Suprapubic skin (tissue), 4 donors: ENCODE measurements at regions not wholly inside any gene's neighbourhood (a gene's known extent, or its start where the extent isn't known, plus 50 kb on each side); places are given as distances from the start of the nearest gene placed in this dataset.

Source experiments
- DNase-seq, 2 donors: peaks; one replicate each; pipeline ENCODE4 v3.0.0-alpha.2; 2019; ENCODE audit warnings: low spot score in 2 of 2
- H3K27ac ChIP-seq: fragments of 200-600 bp; sonication (generic); one replicate; pipeline ENCODE4 v1.5.1; 2019
- H3K27me3 ChIP-seq: fragments of 200-600 bp; sonication (generic); one replicate; pipeline ENCODE4 v1.5.1; 2019
- H3K36me3 ChIP-seq: fragments of 200-600 bp; sonication (generic); one replicate; pipeline ENCODE4 v1.5.1; 2019
- H3K4me1 ChIP-seq: fragments of 200-600 bp; sonication (generic); one replicate; pipeline ENCODE4 v1.5.1; 2019
- H3K4me3 ChIP-seq: fragments of 200-600 bp; sonication (generic); one replicate; pipeline ENCODE4 v1.5.1; 2019; ENCODE audit warnings: mild to moderate bottlenecking
- H3K9me3 ChIP-seq: fragments of 200-600 bp; sonication (generic); one replicate; pipeline ENCODE4 v1.5.1; 2019
- EP300 ChIP-seq: sonication (generic); formaldehyde crosslinking; IDR thresholded peaks from one replicate; pipeline ENCODE4 v1.6.1; 2017; ENCODE audit warnings: antibody characterized with exemption
- POLR2A ChIP-seq, 2 donors: fragments of 450-650 bp; IDR thresholded peaks; one replicate each; pipeline ENCODE4 v1.6.1; 2017; ENCODE audit warnings: antibody characterized with exemption in 2 of 2, mild to moderate bottlenecking in 2 of 2, moderate library complexity in 2 of 2
- POLR2AphosphoS5 ChIP-seq, 3 donors: sonication (generic); formaldehyde crosslinking; IDR thresholded peaks; one replicate each; pipeline ENCODE4 v1.6.1; 2017; ENCODE audit warnings: antibody characterized with exemption in 3 of 3
- WGBS: methylation state at CpG from one replicate; pipeline ENCODE4 v1.1.5; 2018; 5-methylcytosine and 5-hydroxymethylcytosine counted together
- TF ChIP-seq, protein P1 (sequence below), 2 donors: fragments of 200-600 bp in 1 of 2; fragments of 450-650 bp in 1 of 2; sonication (generic) in 1 of 2; IDR thresholded peaks; one replicate each; pipeline ENCODE4 v1.5.1; 2016 to 2019; ENCODE audit warnings: antibody characterized with exemption in 2 of 2, mild to moderate bottlenecking in 1 of 2, moderate library complexity in 1 of 2

DNA sequence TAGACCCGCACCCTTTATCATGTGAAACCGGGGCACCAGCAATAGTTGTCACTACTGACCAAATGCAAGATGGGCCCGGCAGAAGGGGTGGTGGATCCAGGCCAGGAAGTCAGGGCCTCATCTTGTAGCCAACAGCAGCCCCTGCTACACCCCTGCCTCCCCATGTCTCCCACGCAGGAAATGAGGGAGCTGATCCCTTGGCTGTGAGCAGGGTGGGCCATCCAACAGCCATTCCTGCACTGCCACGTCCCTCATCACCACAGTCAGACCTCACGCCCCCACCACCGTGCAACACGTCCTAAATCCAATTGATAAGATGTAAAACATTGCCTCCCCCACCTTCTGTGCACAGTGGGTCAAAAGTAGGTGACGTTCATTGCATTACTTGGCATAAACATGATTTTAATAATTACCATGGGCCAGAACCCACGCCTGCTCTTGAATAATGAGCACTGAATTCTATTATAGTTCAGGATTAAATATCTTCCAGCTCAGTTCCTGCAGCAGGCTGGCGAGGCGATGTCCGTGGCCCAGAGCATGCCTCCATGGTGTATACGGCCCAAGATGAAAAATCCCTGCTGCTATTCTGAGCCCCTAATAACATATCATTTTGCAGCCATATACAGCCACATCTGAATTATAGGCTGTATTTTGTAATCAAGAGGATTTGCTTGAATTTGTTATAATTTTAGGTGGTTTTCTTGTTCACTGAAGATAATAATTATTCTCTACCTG lies 1373.8 kb downstream of the BRD1 start:
- Histone ChIP-seq H3K36me3 (no peaks in the 10 kb centered on the region), H3K9me3 (no peaks in the 10 kb centered on the region), H3K27me3 (peaks cover 10% of the 10 kb centered on the region), H3K27ac (no peak overlapping the region), H3K4me1 (no peaks in the 10 kb centered on the region), H3K4me3 (no peak overlapping the region)
- TF ChIP-seq, protein P1, sequence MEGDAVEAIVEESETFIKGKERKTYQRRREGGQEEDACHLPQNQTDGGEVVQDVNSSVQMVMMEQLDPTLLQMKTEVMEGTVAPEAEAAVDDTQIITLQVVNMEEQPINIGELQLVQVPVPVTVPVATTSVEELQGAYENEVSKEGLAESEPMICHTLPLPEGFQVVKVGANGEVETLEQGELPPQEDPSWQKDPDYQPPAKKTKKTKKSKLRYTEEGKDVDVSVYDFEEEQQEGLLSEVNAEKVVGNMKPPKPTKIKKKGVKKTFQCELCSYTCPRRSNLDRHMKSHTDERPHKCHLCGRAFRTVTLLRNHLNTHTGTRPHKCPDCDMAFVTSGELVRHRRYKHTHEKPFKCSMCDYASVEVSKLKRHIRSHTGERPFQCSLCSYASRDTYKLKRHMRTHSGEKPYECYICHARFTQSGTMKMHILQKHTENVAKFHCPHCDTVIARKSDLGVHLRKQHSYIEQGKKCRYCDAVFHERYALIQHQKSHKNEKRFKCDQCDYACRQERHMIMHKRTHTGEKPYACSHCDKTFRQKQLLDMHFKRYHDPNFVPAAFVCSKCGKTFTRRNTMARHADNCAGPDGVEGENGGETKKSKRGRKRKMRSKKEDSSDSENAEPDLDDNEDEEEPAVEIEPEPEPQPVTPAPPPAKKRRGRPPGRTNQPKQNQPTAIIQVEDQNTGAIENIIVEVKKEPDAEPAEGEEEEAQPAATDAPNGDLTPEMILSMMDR (IDR thresholded peaks at IDR 0.05) = no peak
- WGBS = 75% methylated on average over 14 of the region's 14 CpGs
- DNase-seq = peak in 1 of 2 donors; percentile 37

DNA sequence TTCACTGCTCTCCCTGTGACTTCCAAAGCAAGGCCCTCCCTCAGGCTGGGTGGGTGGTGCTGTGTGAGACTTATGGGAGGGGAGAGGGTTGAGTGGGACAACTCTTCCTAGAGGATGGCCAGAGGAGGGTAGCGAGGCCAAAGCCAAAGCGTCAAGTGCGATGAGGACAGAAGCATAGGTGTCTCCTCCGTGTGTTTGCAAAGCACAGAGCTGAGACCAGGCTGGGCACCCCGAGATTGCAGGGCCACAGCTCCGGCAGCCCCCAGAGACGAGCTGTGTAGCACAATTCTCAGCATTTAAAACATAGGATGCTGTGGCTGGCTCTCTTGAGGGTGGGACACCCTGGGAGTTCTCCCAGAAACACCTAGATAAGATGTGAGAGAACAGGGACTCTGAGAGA lies 1374.5 kb downstream of the BRD1 start:
- WGBS = 90% methylated on average over 7 of the region's 7 CpGs
- TF ChIP-seq POLR2AphosphoS5 (IDR thresholded peaks at IDR 0.05) (no peak), POLR2A (IDR thresholded peaks at IDR 0.05) (no peak), EP300 (no peak)
- TF ChIP-seq, protein P1 (IDR thresholded peaks at IDR 0.05) = no peak
- Histone ChIP-seq H3K27me3 (peaks cover 15% of the 10 kb centered on the region), H3K4me1 (no peaks in the 10 kb centered on the region), H3K4me3 (no peak overlapping the region), H3K27ac (no peak overlapping the region), H3K9me3 (no peaks in the 10 kb centered on the region), H3K36me3 (no peaks in the 10 kb centered on the region)
- peak in 1 of 2 donors; percentile 42 for DNase-seq

DNA sequence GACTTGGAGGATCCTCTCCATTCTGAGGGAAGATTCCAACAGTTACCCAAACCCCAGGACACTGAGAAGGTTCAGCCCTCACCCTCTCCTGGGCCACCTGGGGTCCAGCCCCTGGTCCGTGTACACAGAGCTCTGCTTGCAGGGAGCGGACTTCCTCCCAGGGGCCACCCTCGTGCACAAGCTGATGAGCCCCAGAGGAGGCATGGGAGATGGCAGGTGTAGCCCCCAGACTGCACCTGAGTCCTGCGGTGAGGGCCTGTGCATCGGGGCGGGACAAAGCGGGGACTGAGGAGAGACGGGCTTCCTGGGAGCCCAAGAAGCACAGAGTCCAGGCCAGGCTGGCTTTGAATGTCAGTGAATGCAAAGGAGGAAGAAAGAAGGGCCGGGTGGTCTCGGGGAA lies 1374.9 kb downstream of the BRD1 start:
- Histone ChIP-seq H3K36me3 (no peaks in the 10 kb centered on the region), H3K4me1 (no peaks in the 10 kb centered on the region), H3K27me3 (peaks cover 15% of the 10 kb centered on the region), H3K27ac (no peak overlapping the region), H3K9me3 (no peaks in the 10 kb centered on the region), H3K4me3 (no peak overlapping the region)
- no peak for TF ChIP-seq EP300
- TF ChIP-seq, protein P1 (IDR thresholded peaks at IDR 0.05) = no peak
- TF ChIP-seq POLR2A (IDR thresholded peaks at IDR 0.05) = no peak
- no peak for TF ChIP-seq POLR2AphosphoS5 (IDR thresholded peaks at IDR 0.05)
- DNase-seq = peak in 1 of 2 donors; percentile 49
- 87% methylated on average over 9 of the region's 10 CpGs for WGBS

DNA sequence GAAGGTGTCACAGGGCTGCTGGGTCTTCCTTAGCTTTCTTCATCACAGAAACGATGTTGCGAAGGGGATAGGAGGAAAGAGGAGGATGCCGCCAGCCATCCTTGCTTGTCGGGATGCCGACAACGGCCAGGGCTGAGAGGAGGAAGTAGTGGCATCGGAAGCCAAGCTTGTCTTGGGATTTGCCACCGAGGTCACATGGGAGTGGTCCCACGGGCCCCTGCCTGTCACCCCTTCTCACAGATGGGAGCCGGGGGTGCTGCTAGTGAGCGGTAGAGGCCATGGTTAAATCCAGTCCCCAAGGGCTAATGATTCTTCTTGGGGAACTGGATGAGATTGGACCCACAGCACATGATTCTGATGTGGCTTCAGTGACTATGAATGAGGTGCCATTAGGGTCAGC lies 1375.8 kb downstream of the BRD1 start:
- WGBS = 90% methylated on average over 6 of the region's 11 CpGs
- Histone ChIP-seq H3K27me3 (peaks cover 15% of the 10 kb centered on the region), H3K27ac (no peak overlapping the region), H3K36me3 (no peaks in the 10 kb centered on the region), H3K9me3 (no peaks in the 10 kb centered on the region), H3K4me3 (no peak overlapping the region), H3K4me1 (no peaks in the 10 kb centered on the region)
- peak in 1 of 2 donors; percentile 46 for DNase-seq
- TF ChIP-seq POLR2AphosphoS5 (IDR thresholded peaks at IDR 0.05) (no peak), EP300 (no peak), POLR2A (IDR thresholded peaks at IDR 0.05) (no peak)
- TF ChIP-seq, protein P1 (IDR thresholded peaks at IDR 0.05) = no peak

DNA sequence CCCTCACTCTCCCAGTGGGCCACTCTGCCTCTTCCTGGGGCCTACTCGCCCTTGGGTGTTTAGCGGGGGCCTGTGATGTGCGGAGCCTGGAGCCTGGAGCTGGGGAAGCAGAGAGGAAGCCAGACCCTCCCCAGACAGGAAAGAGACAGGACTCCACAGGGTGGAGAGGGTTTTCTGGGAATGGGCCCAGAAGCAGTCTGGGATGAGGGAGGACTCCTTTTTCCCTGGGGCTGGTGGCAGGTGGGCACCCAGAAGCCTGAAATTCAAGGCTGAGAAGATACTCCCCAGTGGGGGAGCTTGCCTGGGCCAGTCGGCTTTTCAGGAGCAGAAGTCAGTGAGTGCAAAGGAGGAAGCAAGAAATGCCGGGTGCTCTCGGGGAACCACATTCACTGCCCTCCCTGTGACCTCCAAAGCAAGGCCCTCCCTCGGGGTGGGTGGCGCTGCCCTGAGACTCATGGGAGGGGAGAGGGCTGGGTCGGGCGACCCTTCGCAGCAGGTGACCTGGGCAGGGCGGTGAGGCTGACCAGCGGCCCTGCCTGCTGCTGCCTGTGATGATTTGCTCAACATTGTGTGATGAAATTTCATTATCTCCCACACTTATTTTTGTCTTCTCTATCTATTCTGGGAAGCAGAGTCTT lies 1377.4 kb downstream of the BRD1 start:
- Histone ChIP-seq H3K27me3 (peaks cover 19% of the 10 kb centered on the region), H3K27ac (no peak overlapping the region)

More for the DNA sequence above, 1377.4 kb downstream of the BRD1 start:
- no peaks in the 10 kb centered on the region for H3K9me3 ChIP-seq
- WGBS = 70% methylated on average over 12 of the region's 13 CpGs
- TF ChIP-seq EP300 (no peak), POLR2AphosphoS5 (IDR thresholded peaks at IDR 0.05) (no peak), POLR2A (IDR thresholded peaks at IDR 0.05) (no peak)
- TF ChIP-seq, protein P1 (IDR thresholded peaks at IDR 0.05) = no peak
- H3K4me3 ChIP-seq = no peak overlapping the region
- H3K36me3 ChIP-seq = no peaks in the 10 kb centered on the region
- H3K4me1 ChIP-seq = no peaks in the 10 kb centered on the region
- peak in 1 of 2 donors; percentile 38 for DNase-seq
